ENCODE measurements at regions not wholly inside any gene's neighbourhood (a gene's known extent, or its start where the extent isn't known, plus 50 kb on each side); places are given as distances from the start of the nearest gene placed in this dataset.

- intact Hi-C loops (cut with DNase I) = loop anchor here (10.0 kb wide), 1 partner anchor 135 kb away; no protein-coding TSS in a partner anchor
- TF ChIP-seq CTCF (IDR thresholded peaks at IDR 0.05) (no peak), POLR2A (IDR thresholded peaks at IDR 0.05) (no peak)
- no peaks in the 10 kb centered on the region for H3K9me3 ChIP-seq
- no peak overlapping the region for H3K4me3 ChIP-seq
- no peaks in the 10 kb centered on the region for H3K4me1 ChIP-seq
- no peak for DNase-seq
- H3K27ac ChIP-seq = no peak overlapping the region
- H3K27me3 ChIP-seq = peaks cover 0 to 17% (median 0%) of the 10 kb centered on the region in 4 donors
- WGBS, 2 donors = 59 to 72% methylated on average over 4 of the region's 4 CpGs
- H3K36me3 ChIP-seq = no peaks in the 10 kb centered on the region
These were observed 226.6 kb upstream of the ASIC2 start for GRCh38 chr17:33519692-33520091.

- no peak for DNase-seq
- peaks cover 0 to 23% (median 0%) of the 10 kb centered on the region in 4 donors for H3K27me3 ChIP-seq
- no peak overlapping the region for H3K4me3 ChIP-seq
- intact Hi-C loops (cut with DNase I) = loop anchor here (10.0 kb wide), 1 partner anchor 134 kb away; no protein-coding TSS in a partner anchor
- no peak overlapping the region for H3K27ac ChIP-seq
- H3K4me1 ChIP-seq = no peaks in the 10 kb centered on the region
- TF ChIP-seq POLR2A (IDR thresholded peaks at IDR 0.05) (no peak), CTCF (IDR thresholded peaks at IDR 0.05) (peak in 5 of 6 experiments; percentile 42 to 58 (median 48))
- WGBS, 2 donors = 51 to 58% methylated on average over 12 of the region's 13 CpGs
- no peaks in the 10 kb centered on the region for H3K36me3 ChIP-seq
- H3K9me3 ChIP-seq = no peaks in the 10 kb centered on the region
These were observed 227.6 kb upstream of the ASIC2 start for GRCh38 chr17:33520426-33521330.

- no peaks in the 10 kb centered on the region for H3K4me1 ChIP-seq
- DNase-seq = no peak
- H3K27me3 ChIP-seq = peaks cover 0 to 32% (median 0%) of the 10 kb centered on the region in 4 donors
- no peak overlapping the region for H3K27ac ChIP-seq
- no peaks in the 10 kb centered on the region for H3K36me3 ChIP-seq
- no peaks in the 10 kb centered on the region for H3K9me3 ChIP-seq
- 86% methylated on average over 1 of the region's 5 CpGs; no CpG with 5 or more reads in 1 of the 2 donors for WGBS, 2 donors
- peak in 1 of 6 experiments; percentile 23 for TF ChIP-seq CTCF (IDR thresholded peaks at IDR 0.05)
- no peak for TF ChIP-seq POLR2A (IDR thresholded peaks at IDR 0.05)
- no peak overlapping the region for H3K4me3 ChIP-seq
- intact Hi-C loops (cut with DNase I) = loop anchor here (10.0 kb wide), 1 partner anchor 133 kb away; no protein-coding TSS in a partner anchor
These were observed 228.7 kb upstream of the ASIC2 start for GRCh38 chr17:33521784-33522183.

GRCh38 chr17:33522623-33523022 lies 229.5 kb upstream of the ASIC2 start:
- Histone ChIP-seq H3K27ac (no peak overlapping the region), H3K4me3 (no peak overlapping the region), H3K27me3 (peaks cover 0 to 37% (median 0%) of the 10 kb centered on the region in 4 donors), H3K4me1 (no peaks in the 10 kb centered on the region), H3K9me3 (peaks cover 0 to 8% (median 5%) of the 10 kb centered on the region in 3 donors), H3K36me3 (no peaks in the 10 kb centered on the region)
- no peak for DNase-seq
- TF ChIP-seq POLR2A (IDR thresholded peaks at IDR 0.05) = no peak
- TF ChIP-seq CTCF (IDR thresholded peaks at IDR 0.05) = peak in 1 of 6 experiments; percentile 10
- intact Hi-C loops (cut with DNase I) = loop anchor here (10.0 kb wide), 1 partner anchor 132 kb away; no protein-coding TSS in a partner anchor
- 92% methylated on average over 8 of the region's 8 CpGs for WGBS, 2 donors

- Histone ChIP-seq H3K9me3 (peaks cover 0 to 11% (median 6%) of the 10 kb centered on the region in 3 donors), H3K27me3 (peaks cover 0 to 41% (median 0%) of the 10 kb centered on the region in 4 donors), H3K4me3 (no peak overlapping the region), H3K4me1 (no peaks in the 10 kb centered on the region), H3K27ac (peak overlapping the region in 1 of 4 donors; percentile 29), H3K36me3 (no peaks in the 10 kb centered on the region)
- intact Hi-C loops (cut with DNase I) = loop anchor here (10.0 kb wide), 1 partner anchor 131 kb away; no protein-coding TSS in a partner anchor
- no peak for DNase-seq
- no peak for TF ChIP-seq CTCF (IDR thresholded peaks at IDR 0.05)
- no peak for TF ChIP-seq POLR2A (IDR thresholded peaks at IDR 0.05)
- WGBS, 2 donors = 7 to 30% methylated on average over 3 to 5 of the region's 5 CpGs
These were observed 230.5 kb upstream of the ASIC2 start for GRCh38 chr17:33523577-33523981.

Data from esophagus squamous epithelium (tissue), 5 donors.